ENCODE measurements at regions not wholly inside any gene's neighbourhood (a gene's known extent, or its start where the extent isn't known, plus 50 kb on each side); places are given as distances from the start of the nearest gene placed in this dataset.

DNA sequence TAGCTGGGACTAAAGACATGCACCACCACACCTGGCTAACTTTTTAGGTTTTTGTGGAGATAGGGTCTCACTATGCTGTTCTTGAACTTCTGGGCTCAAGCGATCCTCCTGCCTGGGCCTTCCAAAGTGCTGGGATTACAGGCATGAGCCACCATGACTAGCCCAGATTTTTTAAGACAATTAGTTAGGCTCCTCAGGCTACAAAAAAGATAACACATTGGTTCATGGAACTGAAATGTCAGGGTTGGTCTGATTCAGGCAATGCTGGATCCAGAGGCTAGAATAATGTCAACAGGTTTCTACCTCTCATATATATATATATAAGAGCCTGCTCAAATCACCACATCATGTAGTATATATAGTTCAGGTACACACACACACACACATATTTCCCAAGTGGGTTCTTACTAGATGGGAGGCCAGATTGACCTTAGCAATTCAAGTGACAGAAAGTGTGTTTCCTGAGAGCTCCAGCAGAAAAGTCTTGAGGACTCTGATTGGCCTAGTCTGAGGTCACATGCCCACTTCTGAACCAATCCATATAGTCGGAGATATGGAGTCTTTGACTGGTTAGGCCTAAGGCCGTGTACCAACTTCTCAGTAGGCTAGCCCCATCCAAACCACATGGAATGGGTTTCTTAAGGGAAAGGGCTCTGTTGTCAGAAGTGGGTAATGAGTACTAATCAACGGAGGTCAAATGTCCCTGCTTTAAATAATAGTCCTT, 72.6 kb upstream of the LAPTM4A start:
- no peak for FAIRE-seq

DNA sequence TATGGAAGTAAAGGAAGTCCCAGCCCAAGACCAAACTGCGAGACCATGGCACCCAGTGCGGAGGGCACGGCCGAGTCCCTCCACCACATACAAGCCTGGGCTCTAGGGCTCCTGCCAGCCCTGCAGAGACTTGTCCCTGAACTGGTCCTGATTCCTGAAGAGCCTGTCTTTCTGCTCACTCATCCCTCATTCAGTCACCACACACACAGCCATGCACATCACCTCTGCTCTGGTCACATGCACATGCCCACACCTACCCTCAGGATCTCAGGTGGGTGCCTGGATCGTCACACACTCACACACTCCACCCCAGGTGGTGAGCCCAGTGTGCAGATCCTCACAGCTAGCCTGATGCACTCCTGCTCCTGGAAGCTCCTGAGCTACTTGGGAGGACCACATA, 71.4 kb upstream of the LAPTM4A start:
- no peak for DNase-seq
- no peaks in the 10 kb centered on the region for H3K27me3 ChIP-seq (ENCODE audit: control insufficient read depth, insufficient read depth, low read length)
- H3K4me3 ChIP-seq (ENCODE audit: low read length in 3 of 3), result no peak overlapping the region
- no peaks in the 10 kb centered on the region for H3K36me3 ChIP-seq (ENCODE audit: control insufficient read depth in 2 of 3, insufficient read depth in 3 of 3, low read length in 3 of 3)
- FAIRE-seq, result no peak
- no peak overlapping the region for H3K27ac ChIP-seq (ENCODE audit: low read depth in 2 of 2, low read length in 2 of 2)
- no peak overlapping the region for H3K9ac ChIP-seq (ENCODE audit: low read length in 3 of 3)
- TF ChIP-seq, protein P1, sequence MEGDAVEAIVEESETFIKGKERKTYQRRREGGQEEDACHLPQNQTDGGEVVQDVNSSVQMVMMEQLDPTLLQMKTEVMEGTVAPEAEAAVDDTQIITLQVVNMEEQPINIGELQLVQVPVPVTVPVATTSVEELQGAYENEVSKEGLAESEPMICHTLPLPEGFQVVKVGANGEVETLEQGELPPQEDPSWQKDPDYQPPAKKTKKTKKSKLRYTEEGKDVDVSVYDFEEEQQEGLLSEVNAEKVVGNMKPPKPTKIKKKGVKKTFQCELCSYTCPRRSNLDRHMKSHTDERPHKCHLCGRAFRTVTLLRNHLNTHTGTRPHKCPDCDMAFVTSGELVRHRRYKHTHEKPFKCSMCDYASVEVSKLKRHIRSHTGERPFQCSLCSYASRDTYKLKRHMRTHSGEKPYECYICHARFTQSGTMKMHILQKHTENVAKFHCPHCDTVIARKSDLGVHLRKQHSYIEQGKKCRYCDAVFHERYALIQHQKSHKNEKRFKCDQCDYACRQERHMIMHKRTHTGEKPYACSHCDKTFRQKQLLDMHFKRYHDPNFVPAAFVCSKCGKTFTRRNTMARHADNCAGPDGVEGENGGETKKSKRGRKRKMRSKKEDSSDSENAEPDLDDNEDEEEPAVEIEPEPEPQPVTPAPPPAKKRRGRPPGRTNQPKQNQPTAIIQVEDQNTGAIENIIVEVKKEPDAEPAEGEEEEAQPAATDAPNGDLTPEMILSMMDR (IDR thresholded peaks at IDR 0.05; ENCODE audit: borderline replicate concordance, extremely low read depth, insufficient read depth), result no peak
- no peaks in the 10 kb centered on the region for H3K9me3 ChIP-seq (ENCODE audit: control insufficient read depth in 2 of 3, insufficient read depth in 1 of 3, low read length in 3 of 3)
- peaks cover 0 to 21% (median 8%) of the 10 kb centered on the region in 3 donors for H3K4me1 ChIP-seq (ENCODE audit: control insufficient read depth in 2 of 3, insufficient read depth in 2 of 3, low read depth in 1 of 3, low read length in 3 of 3)
- intact Hi-C loops (cut with DNase I), result no loop called here

More for the DNA sequence above, 72.6 kb upstream of the LAPTM4A start:
- H3K36me3 ChIP-seq (ENCODE audit: control insufficient read depth in 2 of 3, insufficient read depth in 3 of 3, low read length in 3 of 3), result no peaks in the 10 kb centered on the region
- no peak for DNase-seq
- peaks cover 0 to 24% (median 10%) of the 10 kb centered on the region in 3 donors for H3K4me1 ChIP-seq (ENCODE audit: control insufficient read depth in 2 of 3, insufficient read depth in 2 of 3, low read depth in 1 of 3, low read length in 3 of 3)
- H3K9me3 ChIP-seq (ENCODE audit: control insufficient read depth in 2 of 3, insufficient read depth in 1 of 3, low read length in 3 of 3), result no peaks in the 10 kb centered on the region
- intact Hi-C loops (cut with DNase I), result no loop called here
- TF ChIP-seq, protein P1 (IDR thresholded peaks at IDR 0.05; ENCODE audit: borderline replicate concordance, extremely low read depth, insufficient read depth), result no peak
- H3K4me3 ChIP-seq (ENCODE audit: low read length in 3 of 3), result no peak overlapping the region
- H3K27ac ChIP-seq (ENCODE audit: low read depth in 2 of 2, low read length in 2 of 2), result no peak overlapping the region
- no peaks in the 10 kb centered on the region for H3K27me3 ChIP-seq (ENCODE audit: control insufficient read depth, insufficient read depth, low read length)
- no peak overlapping the region for H3K9ac ChIP-seq (ENCODE audit: low read length in 3 of 3)

DNA sequence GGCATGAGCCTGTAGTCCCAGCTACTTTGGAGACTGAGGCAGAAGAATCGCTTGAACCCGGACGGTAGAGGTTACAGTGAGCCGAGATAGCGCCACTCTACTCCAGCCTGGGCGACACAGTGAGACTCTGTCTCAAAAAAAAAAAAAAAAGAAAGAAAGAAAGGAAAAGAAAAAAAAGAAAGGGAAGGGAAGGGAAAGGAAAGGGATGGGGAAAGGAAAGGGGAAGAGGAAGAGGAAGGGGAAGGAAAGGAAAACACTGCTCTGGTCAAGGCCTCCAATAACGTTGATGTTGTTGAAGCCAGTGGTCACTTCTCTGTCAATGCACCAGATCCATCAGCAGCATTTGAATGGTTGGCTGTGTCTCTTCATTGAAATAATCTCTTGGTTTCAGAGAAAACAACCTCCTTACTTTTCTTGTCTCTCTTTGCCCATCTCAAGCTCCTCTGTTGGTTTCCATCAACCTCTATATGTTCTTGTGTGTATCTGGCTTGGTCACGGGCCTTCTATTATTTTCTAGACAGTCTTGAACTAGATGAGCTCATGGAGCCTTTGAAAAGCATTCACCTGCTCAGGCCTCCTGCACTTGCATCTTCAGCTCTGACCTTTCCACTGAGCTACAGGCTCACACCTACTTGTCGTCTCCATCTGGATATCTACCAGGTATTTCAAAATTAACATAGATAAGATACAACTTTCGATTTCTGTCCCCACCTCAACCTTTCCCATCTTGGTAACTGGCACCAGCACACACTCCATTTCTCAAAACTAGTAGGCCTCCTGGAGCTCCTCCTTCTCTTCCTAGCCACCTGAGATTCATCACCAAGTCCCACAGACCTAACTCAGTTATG, 69.4 kb upstream of the LAPTM4A start:
- H3K9me3 ChIP-seq (ENCODE audit: control insufficient read depth in 2 of 3, insufficient read depth in 1 of 3, low read length in 3 of 3), result no peaks in the 10 kb centered on the region
- intact Hi-C loops (cut with DNase I), result no loop called here
- TF ChIP-seq, protein P1 (IDR thresholded peaks at IDR 0.05; ENCODE audit: borderline replicate concordance, extremely low read depth, insufficient read depth), result no peak
- DNase-seq (no peak), FAIRE-seq (no peak)
- H3K36me3 ChIP-seq (ENCODE audit: control insufficient read depth in 2 of 3, insufficient read depth in 3 of 3, low read length in 3 of 3), result no peaks in the 10 kb centered on the region
- no peaks in the 10 kb centered on the region for H3K27me3 ChIP-seq (ENCODE audit: control insufficient read depth, insufficient read depth, low read length)
- H3K4me1 ChIP-seq (ENCODE audit: control insufficient read depth in 2 of 3, insufficient read depth in 2 of 3, low read depth in 1 of 3, low read length in 3 of 3), result peaks cover 0 to 10% (median 0%) of the 10 kb centered on the region in 3 donors
- no peak overlapping the region for H3K27ac ChIP-seq (ENCODE audit: low read depth in 2 of 2, low read length in 2 of 2)
- no peak overlapping the region for H3K4me3 ChIP-seq (ENCODE audit: low read length in 3 of 3)
- H3K9ac ChIP-seq (ENCODE audit: low read length in 3 of 3), result no peak overlapping the region

Measured in kidney (tissue), 13 donors.